ENCODE measurements at regions not wholly inside any gene's neighbourhood (a gene's known extent, or its start where the extent isn't known, plus 50 kb on each side); places are given as distances from the start of the nearest gene placed in this dataset.

- Histone ChIP-seq H3K79me1 (ENCODE audit: low read depth, low read length) (no peaks in the 10 kb centered on the region), H2BK5ac (ENCODE audit: low read length) (no peak overlapping the region), H4K8ac (ENCODE audit: low read depth, low read length) (no peak overlapping the region), H4K91ac (ENCODE audit: low read depth, low read length, poor library complexity) (no peak overlapping the region), H3K9me3 (replicated peaks in 1 of 2; ENCODE audit: control insufficient read depth in 2 of 2, insufficient read depth in 1 of 2, low read depth in 1 of 2, low read length in 2 of 2) (peaks cover 0 to 9% of the 10 kb centered on the region in 2 donors), H3K9ac (ENCODE audit: low read depth, low read length, poor library complexity) (no peak overlapping the region), H3K27ac (replicated peaks; ENCODE audit: low read length) (no peak overlapping the region), H2BK15ac (ENCODE audit: low read length) (no peak overlapping the region), H2AK5ac (ENCODE audit: low read depth, low read length) (no peak overlapping the region), H3K4me2 (ENCODE audit: insufficient read depth, low read length, poor library complexity, severe bottlenecking) (no peak overlapping the region), H3K4ac (ENCODE audit: low read length) (no peak overlapping the region), H3K36me3 (replicated peaks in 1 of 2; ENCODE audit: control insufficient read depth in 2 of 2, insufficient read depth in 2 of 2, low read length in 2 of 2) (no peaks in the 10 kb centered on the region), H2BK120ac (ENCODE audit: low read depth, low read length) (no peak overlapping the region), H3K4me3 (ENCODE audit: low read length in 2 of 2) (no peak overlapping the region), H2BK12ac (ENCODE audit: low read length) (no peak overlapping the region), H3K23ac (ENCODE audit: low read depth, low read length, poor library complexity) (no peak overlapping the region), H3K18ac (ENCODE audit: low read length) (no peak overlapping the region), H3K14ac (ENCODE audit: low read length) (no peak overlapping the region), H3K4me1 (ENCODE audit: control insufficient read depth in 2 of 2, insufficient read depth in 1 of 2, low read depth in 1 of 2, low read length in 2 of 2) (peaks cover 6 to 13% of the 10 kb centered on the region in 2 donors), H3K27me3 (ENCODE audit: control insufficient read depth in 3 of 3, insufficient read depth in 3 of 3, low read depth in 1 of 3, low read length in 3 of 3) (no peaks in the 10 kb centered on the region), H2AFZ (ENCODE audit: low read length) (no peak overlapping the region)
- WGBS, 2 donors (ENCODE audit: extremely low coverage in 2 of 2, insufficient read length in 2 of 2, insufficient replicate concordance in 1 of 2): no CpG with 5 or more reads among the region's 4 CpGs
- DNase-seq (ENCODE audit: low spot score): no peak
Observed at GRCh38 chr7:49020145-49020544, 95.8 kb downstream of the CDC14C start.

DNA sequence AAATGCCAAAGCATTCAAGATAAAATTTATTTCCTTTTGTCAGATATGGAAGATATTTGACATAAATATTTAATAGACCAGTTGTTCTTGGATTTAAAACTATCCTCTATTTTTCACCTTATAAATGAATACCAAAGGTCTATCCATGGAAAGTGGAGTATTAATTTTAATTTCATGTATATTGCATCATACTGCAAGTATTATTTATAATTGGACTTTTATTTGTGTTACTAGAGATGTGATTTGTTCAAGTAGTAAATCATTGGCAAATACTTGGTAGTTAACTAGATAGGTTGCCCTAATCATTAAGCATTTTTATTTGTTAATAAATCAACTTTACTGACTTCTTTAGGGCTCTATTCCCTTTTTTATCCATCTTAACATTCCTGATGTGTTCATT, 98.1 kb downstream of the CDC14C start:
- H2BK120ac ChIP-seq (ENCODE audit: low read depth, low read length): no peak overlapping the region
- no peak overlapping the region for H2BK12ac ChIP-seq (ENCODE audit: low read length)
- H3K36me3 ChIP-seq (replicated peaks in 1 of 2; ENCODE audit: control insufficient read depth in 2 of 2, insufficient read depth in 2 of 2, low read length in 2 of 2): no peaks in the 10 kb centered on the region
- H3K9ac ChIP-seq (ENCODE audit: low read depth, low read length, poor library complexity): no peak overlapping the region
- no peak overlapping the region for H2AK5ac ChIP-seq (ENCODE audit: low read depth, low read length)
- no peak overlapping the region for H3K4ac ChIP-seq (ENCODE audit: low read length)
- no peak overlapping the region for H4K91ac ChIP-seq (ENCODE audit: low read depth, low read length, poor library complexity)
- no peaks in the 10 kb centered on the region for H3K27me3 ChIP-seq (ENCODE audit: control insufficient read depth in 3 of 3, insufficient read depth in 3 of 3, low read depth in 1 of 3, low read length in 3 of 3)
- H4K8ac ChIP-seq (ENCODE audit: low read depth, low read length): no peak overlapping the region
- H2BK5ac ChIP-seq (ENCODE audit: low read length): no peak overlapping the region
- no peak overlapping the region for H3K23ac ChIP-seq (ENCODE audit: low read depth, low read length, poor library complexity)
- H3K79me1 ChIP-seq (ENCODE audit: low read depth, low read length): no peaks in the 10 kb centered on the region
- H2AFZ ChIP-seq (ENCODE audit: low read length): no peak overlapping the region
- H3K4me1 ChIP-seq (ENCODE audit: control insufficient read depth in 2 of 2, insufficient read depth in 1 of 2, low read depth in 1 of 2, low read length in 2 of 2): peaks cover 6 to 13% of the 10 kb centered on the region in 2 donors
- H3K4me3 ChIP-seq (ENCODE audit: low read length in 2 of 2): no peak overlapping the region
- no peak for DNase-seq (ENCODE audit: low spot score)
- H3K18ac ChIP-seq (ENCODE audit: low read length): no peak overlapping the region
- no peak overlapping the region for H2BK15ac ChIP-seq (ENCODE audit: low read length)
- H3K27ac ChIP-seq (replicated peaks; ENCODE audit: low read length): no peak overlapping the region
- no peak overlapping the region for H3K4me2 ChIP-seq (ENCODE audit: insufficient read depth, low read length, poor library complexity, severe bottlenecking)
- H3K9me3 ChIP-seq (replicated peaks in 1 of 2; ENCODE audit: control insufficient read depth in 2 of 2, insufficient read depth in 1 of 2, low read depth in 1 of 2, low read length in 2 of 2): no peaks in the 10 kb centered on the region
- H3K14ac ChIP-seq (ENCODE audit: low read length): no peak overlapping the region

DNA sequence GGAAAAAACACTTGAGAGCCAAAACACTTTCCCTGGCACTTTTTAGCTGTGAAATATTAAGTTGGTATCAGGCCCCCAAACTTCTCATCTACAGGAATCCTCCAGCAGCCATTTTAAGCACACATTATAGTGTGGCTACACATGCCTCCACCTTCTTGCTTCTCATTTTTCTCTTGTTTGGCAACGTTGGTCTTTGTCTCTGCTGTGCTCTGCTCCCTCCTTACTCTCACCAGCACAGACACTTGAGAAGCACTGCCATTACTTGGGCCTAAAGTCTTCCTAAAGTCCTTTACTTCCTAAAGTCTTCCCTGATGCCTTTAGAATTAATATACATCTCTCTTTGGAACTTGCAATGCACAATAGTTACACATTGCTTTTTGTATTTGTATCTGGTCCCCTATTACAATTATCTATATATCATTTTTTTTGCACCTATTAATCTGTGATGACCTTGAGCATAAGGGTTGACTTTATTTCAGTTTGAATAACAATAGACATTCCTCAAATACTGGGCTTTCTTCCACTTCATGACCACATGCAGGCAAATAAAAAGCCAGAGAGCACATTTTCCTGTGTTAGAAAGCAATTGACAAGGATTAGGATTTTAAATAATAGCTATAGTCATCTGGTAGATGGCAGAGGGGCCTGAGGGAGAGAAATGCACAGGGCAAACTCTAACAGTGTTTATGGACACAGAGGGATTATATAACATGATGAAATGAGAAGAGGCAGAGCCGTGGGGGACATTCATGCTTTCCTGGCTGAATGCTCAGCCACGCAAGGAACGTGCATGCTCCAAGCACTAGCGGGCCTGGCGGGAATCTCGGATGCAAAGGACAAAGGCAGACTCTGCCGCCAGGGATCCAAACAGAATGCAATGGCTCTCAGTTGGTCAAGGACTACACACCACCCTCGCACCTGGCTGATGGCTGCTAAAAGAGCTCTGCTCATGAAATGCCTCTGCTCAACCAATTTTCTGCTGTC, 99.3 kb downstream of the CDC14C start:
- Histone ChIP-seq H2BK12ac (ENCODE audit: low read length) (no peak overlapping the region), H3K79me1 (ENCODE audit: low read depth, low read length) (no peaks in the 10 kb centered on the region), H3K9ac (ENCODE audit: low read depth, low read length, poor library complexity) (no peak overlapping the region), H2AK5ac (ENCODE audit: low read depth, low read length) (no peak overlapping the region), H2BK5ac (ENCODE audit: low read length) (no peak overlapping the region), H2BK120ac (ENCODE audit: low read depth, low read length) (no peak overlapping the region), H3K4me1 (ENCODE audit: control insufficient read depth in 2 of 2, insufficient read depth in 1 of 2, low read depth in 1 of 2, low read length in 2 of 2) (peaks cover 6 to 13% of the 10 kb centered on the region in 2 donors), H3K23ac (ENCODE audit: low read depth, low read length, poor library complexity) (no peak overlapping the region), H2AFZ (ENCODE audit: low read length) (peak overlapping the region; percentile 86), H3K4ac (ENCODE audit: low read length) (no peak overlapping the region), H3K4me2 (ENCODE audit: insufficient read depth, low read length, poor library complexity, severe bottlenecking) (no peak overlapping the region), H3K9me3 (replicated peaks in 1 of 2; ENCODE audit: control insufficient read depth in 2 of 2, insufficient read depth in 1 of 2, low read depth in 1 of 2, low read length in 2 of 2) (no peaks in the 10 kb centered on the region), H4K8ac (ENCODE audit: low read depth, low read length) (no peak overlapping the region), H3K18ac (ENCODE audit: low read length) (no peak overlapping the region), H4K91ac (ENCODE audit: low read depth, low read length, poor library complexity) (no peak overlapping the region), H3K27me3 (ENCODE audit: control insufficient read depth in 3 of 3, insufficient read depth in 3 of 3, low read depth in 1 of 3, low read length in 3 of 3) (no peaks in the 10 kb centered on the region), H3K14ac (ENCODE audit: low read length) (no peak overlapping the region), H3K27ac (replicated peaks; ENCODE audit: low read length) (peak overlapping the region; percentile 61), H3K36me3 (replicated peaks in 1 of 2; ENCODE audit: control insufficient read depth in 2 of 2, insufficient read depth in 2 of 2, low read length in 2 of 2) (no peaks in the 10 kb centered on the region), H3K4me3 (ENCODE audit: low read length in 2 of 2) (no peak overlapping the region), H2BK15ac (ENCODE audit: low read length) (no peak overlapping the region)
- WGBS, 2 donors (ENCODE audit: extremely low coverage in 2 of 2, insufficient read length in 2 of 2, insufficient replicate concordance in 1 of 2): no CpG with 5 or more reads among the region's 9 CpGs
- DNase-seq (ENCODE audit: low spot score): peak; percentile 32

- Histone ChIP-seq H3K14ac (ENCODE audit: low read length) (no peak overlapping the region), H2AFZ (ENCODE audit: low read length) (no peak overlapping the region), H3K4ac (ENCODE audit: low read length) (no peak overlapping the region), H3K23ac (ENCODE audit: low read depth, low read length, poor library complexity) (no peak overlapping the region), H3K4me3 (ENCODE audit: low read length in 2 of 2) (no peak overlapping the region), H2BK5ac (ENCODE audit: low read length) (no peak overlapping the region), H3K4me2 (ENCODE audit: insufficient read depth, low read length, poor library complexity, severe bottlenecking) (no peak overlapping the region), H2BK12ac (ENCODE audit: low read length) (no peak overlapping the region), H2AK5ac (ENCODE audit: low read depth, low read length) (no peak overlapping the region), H2BK120ac (ENCODE audit: low read depth, low read length) (no peak overlapping the region), H4K8ac (ENCODE audit: low read depth, low read length) (no peak overlapping the region), H3K9me3 (replicated peaks in 1 of 2; ENCODE audit: control insufficient read depth in 2 of 2, insufficient read depth in 1 of 2, low read depth in 1 of 2, low read length in 2 of 2) (no peaks in the 10 kb centered on the region), H3K27me3 (ENCODE audit: control insufficient read depth in 3 of 3, insufficient read depth in 3 of 3, low read depth in 1 of 3, low read length in 3 of 3) (no peaks in the 10 kb centered on the region), H3K79me1 (ENCODE audit: low read depth, low read length) (no peaks in the 10 kb centered on the region), H3K9ac (ENCODE audit: low read depth, low read length, poor library complexity) (no peak overlapping the region), H3K36me3 (replicated peaks in 1 of 2; ENCODE audit: control insufficient read depth in 2 of 2, insufficient read depth in 2 of 2, low read length in 2 of 2) (no peaks in the 10 kb centered on the region), H3K4me1 (ENCODE audit: control insufficient read depth in 2 of 2, insufficient read depth in 1 of 2, low read depth in 1 of 2, low read length in 2 of 2) (no peaks in the 10 kb centered on the region), H2BK15ac (ENCODE audit: low read length) (no peak overlapping the region), H4K91ac (ENCODE audit: low read depth, low read length, poor library complexity) (no peak overlapping the region), H3K27ac (replicated peaks; ENCODE audit: low read length) (no peak overlapping the region), H3K18ac (ENCODE audit: low read length) (no peak overlapping the region)
- no CpG with 5 or more reads among the region's 2 CpGs for WGBS, 2 donors (ENCODE audit: extremely low coverage in 2 of 2, insufficient read length in 2 of 2, insufficient replicate concordance in 1 of 2)
- DNase-seq (ENCODE audit: low spot score): no peak
Observed at GRCh38 chr7:49030221-49030620, 105.9 kb downstream of the CDC14C start.

All from neuronal stem cell (in vitro differentiated cells).